Mesothelial cell of epicardium (in vitro differentiated cells): ENCODE measurements at regions not wholly inside any gene's neighbourhood (a gene's known extent, or its start where the extent isn't known, plus 50 kb on each side); places are given as distances from the start of the nearest gene placed in this dataset.

Experiments
- DNase-seq, 2 experiments: peaks; one replicate each; pipeline ENCODE4 v3.0.0; 2021; ENCODE audit warnings: low spot score in 2 of 2; ENCODE audit not compliant: unreplicated experiment in 2 of 2
- H3K27ac Mint-ChIP-seq: 2 replicates; pipeline ENCODE4 v1.8.0; 2021; ENCODE audit warnings: mixed read lengths
- H3K27me3 Mint-ChIP-seq: 2 replicates; pipeline ENCODE4 v1.8.0; 2021; ENCODE audit warnings: low read depth, mixed read lengths
- H3K36me3 Mint-ChIP-seq: 2 replicates; pipeline ENCODE4 v1.8.0; 2021; ENCODE audit warnings: mixed read lengths
- H3K4me1 Mint-ChIP-seq: 2 replicates; pipeline ENCODE4 v1.8.0; 2021; ENCODE audit warnings: mixed read lengths
- H3K4me3 Mint-ChIP-seq: 2 replicates; pipeline ENCODE4 v1.8.0; 2021; ENCODE audit warnings: mild to moderate bottlenecking, moderate library complexity, mixed read lengths
- H3K9me3 Mint-ChIP-seq: 2 replicates; pipeline ENCODE4 v1.8.0; 2021; ENCODE audit warnings: mixed read lengths
- TF ChIP-seq, protein P1 (sequence below): fragments of 200-600 bp; sonication (generic); IDR thresholded peaks from one replicate; pipeline ENCODE4 v1.5.0; 2021; ENCODE audit warnings: antibody characterized with exemption; ENCODE audit not compliant: unreplicated experiment

DNA sequence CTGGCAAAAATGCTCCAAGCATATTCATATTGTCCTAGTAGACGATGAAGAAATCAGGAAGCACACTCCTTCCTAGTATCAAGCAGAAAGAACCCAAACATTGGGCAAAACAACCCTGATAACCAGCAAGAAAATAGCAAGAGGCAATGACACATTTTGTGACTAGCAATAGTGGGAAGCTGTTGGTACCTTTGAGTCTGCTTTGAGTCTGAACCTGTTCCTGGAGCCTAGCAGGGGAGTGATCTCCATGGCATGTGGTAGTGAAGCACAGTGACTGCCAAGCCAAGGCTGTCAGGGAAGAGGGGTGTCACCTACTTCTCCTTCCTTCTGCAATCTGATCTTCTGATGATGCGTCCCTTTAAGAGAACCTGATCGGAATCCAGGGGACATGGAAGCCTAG, 533.9 kb downstream of the VRK1 start:
- Mint-ChIP-seq H3K27me3 (no peaks in the 10 kb centered on the region), H3K4me1 (peaks cover 16% of the 10 kb centered on the region), H3K27ac (peak overlapping the region; percentile 19), H3K36me3 (no peaks in the 10 kb centered on the region), H3K4me3 (no peak overlapping the region), H3K9me3 (peaks cover 8% of the 10 kb centered on the region)
- TF ChIP-seq, protein P1, sequence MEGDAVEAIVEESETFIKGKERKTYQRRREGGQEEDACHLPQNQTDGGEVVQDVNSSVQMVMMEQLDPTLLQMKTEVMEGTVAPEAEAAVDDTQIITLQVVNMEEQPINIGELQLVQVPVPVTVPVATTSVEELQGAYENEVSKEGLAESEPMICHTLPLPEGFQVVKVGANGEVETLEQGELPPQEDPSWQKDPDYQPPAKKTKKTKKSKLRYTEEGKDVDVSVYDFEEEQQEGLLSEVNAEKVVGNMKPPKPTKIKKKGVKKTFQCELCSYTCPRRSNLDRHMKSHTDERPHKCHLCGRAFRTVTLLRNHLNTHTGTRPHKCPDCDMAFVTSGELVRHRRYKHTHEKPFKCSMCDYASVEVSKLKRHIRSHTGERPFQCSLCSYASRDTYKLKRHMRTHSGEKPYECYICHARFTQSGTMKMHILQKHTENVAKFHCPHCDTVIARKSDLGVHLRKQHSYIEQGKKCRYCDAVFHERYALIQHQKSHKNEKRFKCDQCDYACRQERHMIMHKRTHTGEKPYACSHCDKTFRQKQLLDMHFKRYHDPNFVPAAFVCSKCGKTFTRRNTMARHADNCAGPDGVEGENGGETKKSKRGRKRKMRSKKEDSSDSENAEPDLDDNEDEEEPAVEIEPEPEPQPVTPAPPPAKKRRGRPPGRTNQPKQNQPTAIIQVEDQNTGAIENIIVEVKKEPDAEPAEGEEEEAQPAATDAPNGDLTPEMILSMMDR: no peak
- no peak for DNase-seq

DNA sequence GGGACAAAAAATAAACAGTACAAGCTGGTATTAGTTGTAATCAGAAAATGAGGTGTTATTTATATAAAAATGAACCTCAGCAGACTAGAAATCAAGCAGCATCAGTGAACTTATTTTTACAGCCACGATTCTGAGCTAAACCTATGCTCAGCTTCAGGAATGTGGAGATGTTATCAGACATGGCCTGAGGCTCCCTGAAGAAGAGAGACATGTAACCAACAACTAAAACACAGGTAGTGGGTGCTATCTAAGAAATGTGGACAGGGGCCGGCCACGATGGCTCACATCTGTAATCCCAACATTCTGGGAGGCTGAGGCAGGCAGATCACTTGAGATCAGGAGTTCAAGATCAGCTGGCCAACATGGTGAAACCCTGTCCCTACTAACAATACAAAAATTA, 534.3 kb downstream of the VRK1 start:
- peaks cover 8% of the 10 kb centered on the region for H3K9me3 Mint-ChIP-seq
- H3K27ac Mint-ChIP-seq: peak overlapping the region; percentile 19
- no peak for DNase-seq
- H3K36me3 Mint-ChIP-seq: no peaks in the 10 kb centered on the region
- TF ChIP-seq, protein P1: no peak
- no peak overlapping the region for H3K4me3 Mint-ChIP-seq
- H3K4me1 Mint-ChIP-seq: peaks cover 16% of the 10 kb centered on the region
- no peaks in the 10 kb centered on the region for H3K27me3 Mint-ChIP-seq

DNA sequence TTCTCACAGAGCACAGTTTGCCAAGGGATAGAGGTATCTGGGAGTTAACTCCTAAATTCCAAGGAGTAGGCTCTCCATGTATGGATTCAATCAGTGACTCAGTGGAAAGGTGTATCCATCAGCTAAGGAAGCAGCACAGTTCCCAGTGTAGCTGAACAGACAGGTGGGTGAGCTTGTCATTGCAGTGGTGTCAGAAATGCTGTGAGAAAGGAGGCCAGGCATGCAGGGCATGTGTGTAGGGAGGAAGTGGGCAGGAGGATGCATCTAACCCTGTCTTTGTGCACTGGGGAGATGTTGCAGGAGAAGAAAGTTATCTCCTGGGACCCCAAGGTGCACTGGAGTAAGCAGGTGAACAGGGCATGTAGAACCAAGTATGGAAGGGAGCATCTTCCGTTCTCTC, 539.0 kb downstream of the VRK1 start:
- Mint-ChIP-seq H3K27ac (no peak overlapping the region), H3K27me3 (no peaks in the 10 kb centered on the region), H3K36me3 (no peaks in the 10 kb centered on the region), H3K9me3 (peaks cover 31% of the 10 kb centered on the region), H3K4me3 (no peak overlapping the region), H3K4me1 (peaks cover 11% of the 10 kb centered on the region)
- TF ChIP-seq, protein P1: no peak
- DNase-seq: no peak

DNA sequence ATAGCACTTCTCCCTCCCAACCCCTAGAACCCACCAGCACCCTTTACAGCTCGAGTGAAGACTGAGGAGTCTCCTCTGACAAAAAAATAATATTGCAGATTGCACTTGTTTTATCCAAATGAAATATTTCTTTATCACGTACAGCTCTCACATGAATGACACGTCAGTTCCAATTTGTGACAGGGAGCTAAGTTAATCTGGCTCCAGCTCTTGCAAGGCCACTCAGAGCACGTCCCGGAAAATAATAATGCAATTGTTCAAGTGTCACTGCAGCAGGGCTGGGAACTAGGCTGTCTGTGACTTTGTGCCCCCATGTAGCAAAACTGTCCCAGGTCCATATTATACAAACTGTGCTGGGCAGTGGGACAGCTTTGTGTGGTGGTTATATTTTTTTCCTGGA, 539.6 kb downstream of the VRK1 start:
- Mint-ChIP-seq H3K27me3 (no peaks in the 10 kb centered on the region), H3K4me3 (no peak overlapping the region), H3K27ac (no peak overlapping the region), H3K9me3 (peaks cover 37% of the 10 kb centered on the region), H3K4me1 (peaks cover 5% of the 10 kb centered on the region), H3K36me3 (no peaks in the 10 kb centered on the region)
- TF ChIP-seq, protein P1: no peak
- DNase-seq: no peak

DNA sequence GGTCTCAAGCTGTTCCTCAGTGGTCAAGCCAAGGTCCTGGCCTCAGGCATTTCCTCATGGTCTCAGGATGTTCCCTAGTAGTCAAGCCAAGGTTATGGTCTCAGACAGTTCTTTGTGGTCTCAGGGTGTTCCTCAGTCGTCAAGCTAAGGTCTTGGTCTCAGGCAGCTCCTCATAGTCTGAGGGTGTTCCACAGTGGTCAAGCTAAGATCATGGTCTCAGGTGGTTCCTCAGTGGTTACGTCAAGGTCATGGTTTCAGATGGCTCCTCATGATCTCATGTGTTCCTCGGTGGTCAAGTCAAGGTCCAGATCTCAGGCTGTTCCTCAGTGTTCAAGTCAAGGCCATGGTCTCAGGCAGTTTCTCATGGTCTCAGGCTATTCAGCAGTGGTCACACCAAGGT, 540.1 kb downstream of the VRK1 start:
- H3K9me3 Mint-ChIP-seq: peaks cover 38% of the 10 kb centered on the region
- no peak overlapping the region for H3K4me3 Mint-ChIP-seq
- H3K27me3 Mint-ChIP-seq: no peaks in the 10 kb centered on the region
- H3K36me3 Mint-ChIP-seq: no peaks in the 10 kb centered on the region
- no peak overlapping the region for H3K27ac Mint-ChIP-seq
- TF ChIP-seq, protein P1: no peak
- H3K4me1 Mint-ChIP-seq: peaks cover 3% of the 10 kb centered on the region
- no peak for DNase-seq

DNA sequence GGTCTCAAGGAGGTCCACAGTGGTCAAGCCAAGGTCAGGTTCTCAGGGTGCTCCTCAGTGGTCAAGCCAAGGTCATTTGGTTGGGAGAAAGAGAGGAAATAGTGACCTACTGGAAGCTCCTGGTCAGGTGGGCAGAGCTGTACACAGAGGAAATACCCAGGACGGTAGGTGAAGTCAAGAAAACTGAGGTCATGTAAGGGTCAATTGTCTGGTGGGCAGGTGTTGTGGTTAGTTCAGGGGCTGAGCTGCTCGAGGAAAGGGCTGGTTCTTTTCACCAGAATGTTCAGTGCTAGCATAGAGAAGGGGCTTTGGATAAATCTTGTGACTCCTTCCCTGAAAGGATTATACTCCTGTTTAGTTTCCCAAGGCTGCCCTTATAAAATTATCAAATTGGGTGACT, 540.5 kb downstream of the VRK1 start:
- no peak overlapping the region for H3K27ac Mint-ChIP-seq
- H3K27me3 Mint-ChIP-seq: peaks cover 2% of the 10 kb centered on the region
- no peak for DNase-seq
- peaks cover 38% of the 10 kb centered on the region for H3K9me3 Mint-ChIP-seq
- H3K4me3 Mint-ChIP-seq: no peak overlapping the region
- TF ChIP-seq, protein P1: no peak
- H3K36me3 Mint-ChIP-seq: no peaks in the 10 kb centered on the region
- no peaks in the 10 kb centered on the region for H3K4me1 Mint-ChIP-seq
